IPS-NIHi7 (cell line): ENCODE measurements at regions not wholly inside any gene's neighbourhood (a gene's known extent, or its start where the extent isn't known, plus 50 kb on each side); places are given as distances from the start of the nearest gene placed in this dataset.

Experiments
- DNase-seq: peaks from one replicate; pipeline ENCODE4 v3.0.0; 2012; ENCODE audit warnings: mixed read lengths; ENCODE audit errors: extremely low spot score

DNA sequence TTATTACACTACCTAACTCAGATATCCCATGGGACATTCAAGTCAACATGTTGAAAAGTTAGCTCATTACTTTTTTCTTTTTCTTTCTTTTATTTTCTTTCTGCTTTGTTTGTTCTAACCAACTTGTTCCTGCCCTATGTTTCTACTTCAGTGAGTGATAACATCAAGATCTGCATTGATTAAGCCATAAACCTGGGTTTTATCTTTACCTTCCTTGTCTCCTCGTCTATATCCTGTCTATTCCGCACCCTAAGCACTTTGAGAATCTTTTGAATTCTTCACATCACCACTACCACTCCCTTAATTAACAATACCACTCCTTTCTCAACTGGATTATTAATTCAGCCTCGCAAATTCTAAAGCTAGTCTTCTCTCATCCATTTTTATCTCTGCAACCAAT lies 81.9 kb upstream of the AVPR1A start:
- no peak for DNase-seq

DNA sequence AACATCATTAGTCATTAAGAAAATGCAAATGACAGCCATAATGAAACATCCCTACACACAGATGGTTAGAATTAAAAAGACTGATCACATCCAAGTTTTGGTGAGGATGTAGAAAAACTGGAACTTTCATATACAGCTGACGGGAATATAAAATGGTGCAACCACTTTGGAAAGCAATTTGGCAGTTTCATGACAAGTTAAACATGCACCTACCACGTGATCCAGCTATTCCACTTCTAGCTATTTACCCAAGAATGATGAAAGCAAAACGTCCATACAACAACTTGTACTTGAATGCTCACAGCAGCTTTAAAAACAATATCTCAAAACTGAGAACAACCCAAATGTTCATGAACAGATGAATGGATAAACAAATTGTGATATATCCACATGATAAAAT lies 77.9 kb upstream of the AVPR1A start:
- no peak for DNase-seq

DNA sequence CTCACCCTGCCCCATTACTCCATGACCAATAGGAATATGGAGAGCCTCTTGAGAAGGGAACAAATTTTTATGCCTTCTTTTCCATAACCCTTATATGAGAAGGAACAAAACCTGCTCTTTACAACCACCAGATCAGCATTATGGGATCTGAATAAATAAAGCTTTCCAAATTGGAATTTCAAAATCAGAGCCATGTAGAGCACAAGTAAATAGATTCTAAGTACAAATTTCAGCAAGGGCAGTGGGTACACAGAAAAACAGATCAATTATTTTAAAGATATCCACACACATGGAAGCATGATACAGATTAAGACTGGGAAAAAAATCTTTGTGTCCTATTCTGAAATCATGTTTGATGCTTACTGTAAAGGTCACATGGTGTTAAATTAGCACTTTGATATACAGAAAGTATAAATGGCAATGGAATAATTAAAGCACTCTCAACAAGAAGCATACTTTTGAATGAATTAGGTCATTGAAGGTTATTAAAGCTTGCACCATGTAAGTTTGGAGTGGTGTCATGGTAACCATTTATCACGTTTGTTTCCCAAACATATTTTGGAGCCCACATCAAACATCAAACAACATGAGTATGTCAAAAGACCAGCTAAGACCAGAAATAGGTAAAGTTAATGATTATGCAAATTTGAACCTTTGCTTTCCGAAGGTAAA lies 75.9 kb upstream of the AVPR1A start:
- DNase-seq: no peak

DNA sequence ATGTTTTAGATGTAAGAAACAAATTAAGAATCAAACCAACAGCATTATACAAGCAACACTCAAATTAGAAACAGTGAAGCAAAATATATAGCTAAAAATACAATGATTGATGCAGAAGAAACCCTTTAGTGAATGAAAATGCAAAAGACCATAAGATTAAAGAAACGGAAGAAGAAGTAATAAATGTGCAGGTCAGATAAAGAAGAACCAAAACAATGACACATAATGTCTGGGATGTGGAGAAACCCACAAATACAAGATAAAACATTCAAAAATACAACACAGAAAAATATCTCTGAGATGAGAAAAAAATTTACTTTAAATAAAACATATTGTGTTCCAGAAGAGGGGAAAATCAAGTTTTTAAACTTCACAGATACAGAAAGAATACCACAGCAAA lies 73.4 kb upstream of the AVPR1A start:
- no peak for DNase-seq

DNA sequence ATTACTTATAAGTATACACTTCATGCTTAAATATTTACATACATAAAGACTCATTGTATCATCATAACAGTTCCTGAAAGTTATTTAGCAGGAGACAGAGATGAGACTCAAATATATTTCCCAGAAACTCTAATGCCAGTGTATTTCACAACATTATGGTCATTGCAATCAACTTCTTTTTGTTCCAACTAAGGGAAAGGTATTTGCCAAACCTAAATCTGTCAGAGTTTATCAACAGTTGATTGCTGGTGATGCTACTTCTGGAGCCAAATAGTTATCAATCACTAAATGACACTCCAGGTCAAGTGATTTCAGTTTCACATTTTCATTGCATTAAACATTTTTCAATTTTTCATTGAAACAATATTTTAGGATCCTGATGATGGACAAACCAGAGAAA lies 72.1 kb upstream of the AVPR1A start:
- DNase-seq: no peak

DNA sequence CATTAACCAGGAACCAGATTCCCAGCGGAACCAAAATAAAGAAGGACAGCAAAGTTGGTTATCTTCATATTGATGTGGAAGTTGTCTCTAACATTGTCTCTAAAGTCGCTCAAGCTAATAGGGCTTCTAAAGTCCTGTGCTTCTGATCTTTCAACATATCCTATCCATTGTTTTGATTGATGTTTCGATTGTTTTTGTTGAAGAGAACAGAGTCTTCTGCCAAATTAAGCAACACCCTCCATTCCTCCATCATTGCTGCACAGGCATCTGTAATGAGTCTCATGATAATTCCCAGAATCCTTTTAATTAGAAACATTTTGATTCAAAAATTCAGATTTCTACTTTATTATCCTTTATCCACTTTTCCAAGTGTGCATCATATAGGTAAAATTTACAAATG lies 71.6 kb upstream of the AVPR1A start:
- no peak for DNase-seq

DNA sequence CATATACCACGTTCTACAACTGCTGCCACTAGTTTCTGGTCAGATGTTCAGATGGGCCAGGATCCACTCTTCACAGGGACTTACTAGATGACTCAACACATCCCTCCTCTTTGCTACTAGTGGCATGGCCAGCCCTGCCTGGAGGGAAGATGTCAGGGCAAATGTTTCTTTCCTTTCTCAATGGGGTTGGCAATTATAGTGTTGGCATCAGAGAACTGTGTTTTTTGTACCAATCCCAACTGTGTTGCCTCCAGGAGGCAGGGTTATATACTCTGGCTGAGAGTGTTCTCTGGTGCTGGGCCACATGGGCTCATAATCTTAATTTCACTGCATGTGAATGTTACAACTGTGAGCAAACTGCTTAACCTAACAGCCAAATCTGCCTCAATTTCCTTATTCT lies 69.9 kb upstream of the AVPR1A start:
- DNase-seq: no peak

DNA sequence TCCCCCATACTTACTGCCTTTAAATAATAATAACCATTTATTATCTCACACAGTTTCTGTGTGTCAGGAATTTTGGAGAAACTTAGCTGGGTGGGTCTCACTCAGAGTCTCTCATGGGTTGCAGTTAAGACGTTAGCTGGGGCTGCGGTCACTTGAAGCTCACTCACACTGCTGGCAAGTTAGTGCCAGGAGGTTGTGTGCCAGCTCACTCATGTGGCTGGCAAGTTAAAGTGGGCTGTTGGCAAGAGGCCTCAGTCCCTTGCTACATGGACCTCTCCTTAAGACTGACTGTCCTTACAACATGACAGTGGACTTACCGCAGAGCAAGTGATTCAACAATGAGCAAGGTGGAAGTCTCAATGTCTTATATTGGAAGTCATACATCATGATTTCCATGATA lies 61.3 kb upstream of the AVPR1A start:
- DNase-seq: no peak

DNA sequence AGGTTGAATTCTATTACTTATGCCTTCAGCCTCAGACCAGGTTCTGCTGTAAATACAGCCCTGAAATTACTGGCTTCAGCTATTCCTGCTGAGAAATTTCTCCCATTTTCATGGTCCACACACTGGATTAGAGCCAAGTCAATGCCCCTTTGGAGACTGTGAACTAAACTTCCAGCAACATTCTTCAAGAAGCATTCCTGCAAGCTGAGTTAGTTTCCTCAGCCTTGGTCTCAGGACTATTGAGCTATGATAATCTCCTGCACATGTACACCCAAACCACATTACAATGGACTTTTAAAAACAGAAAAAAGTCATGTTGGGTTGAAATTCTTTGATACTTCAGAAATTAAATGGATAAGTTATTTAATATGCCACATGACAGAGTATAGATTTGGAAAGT lies 58.0 kb upstream of the AVPR1A start:
- no peak for DNase-seq

DNA sequence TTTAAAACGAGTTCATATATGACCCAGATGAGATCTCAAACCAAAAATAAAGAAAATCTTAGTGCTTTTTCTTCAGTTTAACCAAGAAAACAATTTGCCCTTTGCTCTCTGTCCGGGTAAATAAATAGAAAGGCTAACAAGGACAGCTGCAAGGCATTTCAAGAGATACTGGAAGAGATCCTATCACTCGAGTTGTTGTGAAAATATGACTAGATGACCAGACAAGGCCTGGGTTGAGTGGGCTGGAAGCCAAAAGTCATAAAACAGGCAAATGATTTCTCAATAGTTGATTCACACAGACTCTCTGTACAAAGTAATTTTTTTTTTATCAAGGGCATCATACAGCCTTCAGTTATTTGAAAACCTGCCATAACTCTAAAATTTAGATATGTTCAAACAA lies 55.9 kb upstream of the AVPR1A start:
- no peak for DNase-seq

DNA sequence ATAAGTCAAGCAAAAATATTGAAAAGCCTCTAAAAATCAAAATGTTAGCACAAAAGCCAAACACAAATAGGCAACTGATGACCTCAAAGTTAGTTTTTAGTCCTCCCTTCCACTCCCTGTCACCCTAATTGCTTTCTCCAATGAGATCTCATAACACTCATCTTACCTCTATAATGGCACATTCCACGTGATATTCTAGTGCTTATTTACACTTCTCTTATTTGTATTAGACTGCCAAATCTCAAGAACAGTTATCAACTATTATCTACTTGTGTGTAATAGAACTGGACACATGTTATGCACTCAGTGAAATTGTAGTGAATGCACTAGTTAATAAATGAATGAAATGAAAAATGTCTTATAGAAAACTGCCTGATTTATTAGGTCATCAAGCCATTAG lies 55.5 kb upstream of the AVPR1A start:
- no peak for DNase-seq
